HFF-Myc (cell line): ENCODE measurements at regions not wholly inside any gene's neighbourhood (a gene's known extent, or its start where the extent isn't known, plus 50 kb on each side); places are given as distances from the start of the nearest gene placed in this dataset.

Experiments used
- DNase-seq: peaks from one replicate; pipeline ENCODE4 v3.0.0-alpha.2; 2011; ENCODE audit warnings: low read depth; ENCODE audit errors: extremely low read depth
- H3K4me3 ChIP-seq: replicated peaks from 2 replicates; pipeline ENCODE4 v1.5.1; 2011; ENCODE audit warnings: low read depth, mild to moderate bottlenecking, control low read depth, low read length
- TF ChIP-seq, protein P1 (sequence below): IDR thresholded peaks from 2 replicates; pipeline ENCODE4 v1.5.1; 2012; ENCODE audit warnings: mild to moderate bottlenecking, low read depth, low read length, control low read depth; ENCODE audit errors: missing control alignments

GRCh38 chr7:130950054-130950453, 216.0 kb upstream of the KLF14 start:
- H3K4me3 ChIP-seq = no peak overlapping the region
- TF ChIP-seq, protein P1, sequence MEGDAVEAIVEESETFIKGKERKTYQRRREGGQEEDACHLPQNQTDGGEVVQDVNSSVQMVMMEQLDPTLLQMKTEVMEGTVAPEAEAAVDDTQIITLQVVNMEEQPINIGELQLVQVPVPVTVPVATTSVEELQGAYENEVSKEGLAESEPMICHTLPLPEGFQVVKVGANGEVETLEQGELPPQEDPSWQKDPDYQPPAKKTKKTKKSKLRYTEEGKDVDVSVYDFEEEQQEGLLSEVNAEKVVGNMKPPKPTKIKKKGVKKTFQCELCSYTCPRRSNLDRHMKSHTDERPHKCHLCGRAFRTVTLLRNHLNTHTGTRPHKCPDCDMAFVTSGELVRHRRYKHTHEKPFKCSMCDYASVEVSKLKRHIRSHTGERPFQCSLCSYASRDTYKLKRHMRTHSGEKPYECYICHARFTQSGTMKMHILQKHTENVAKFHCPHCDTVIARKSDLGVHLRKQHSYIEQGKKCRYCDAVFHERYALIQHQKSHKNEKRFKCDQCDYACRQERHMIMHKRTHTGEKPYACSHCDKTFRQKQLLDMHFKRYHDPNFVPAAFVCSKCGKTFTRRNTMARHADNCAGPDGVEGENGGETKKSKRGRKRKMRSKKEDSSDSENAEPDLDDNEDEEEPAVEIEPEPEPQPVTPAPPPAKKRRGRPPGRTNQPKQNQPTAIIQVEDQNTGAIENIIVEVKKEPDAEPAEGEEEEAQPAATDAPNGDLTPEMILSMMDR = no peak
- DNase-seq = no peak

DNA sequence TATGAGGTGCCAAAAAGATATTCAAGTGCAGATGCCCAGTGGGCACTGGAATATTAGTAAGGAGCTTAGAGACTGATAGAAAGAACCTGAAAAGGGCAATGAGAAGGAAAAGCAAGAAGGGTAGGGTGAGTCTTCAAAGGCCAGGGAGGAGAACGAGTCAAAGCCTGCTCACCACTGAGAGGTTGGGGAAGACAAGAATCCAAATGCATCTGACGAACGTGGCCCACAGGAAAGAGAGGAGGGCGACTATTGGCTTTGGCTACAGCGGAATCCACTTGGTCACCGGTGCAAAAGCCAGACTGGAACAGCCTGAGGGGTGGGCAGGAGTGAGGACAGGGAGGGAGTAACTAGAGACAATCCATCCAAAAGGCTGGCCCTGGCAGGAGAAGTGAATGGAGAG, 216.7 kb upstream of the KLF14 start:
- DNase-seq = no peak
- H3K4me3 ChIP-seq = no peak overlapping the region
- TF ChIP-seq, protein P1 = no peak

- H3K4me3 ChIP-seq = no peak overlapping the region
- DNase-seq = no peak
- TF ChIP-seq, protein P1 = no peak
Measured at GRCh38 chr7:130951303-130951975, 217.4 kb upstream of the KLF14 start.

- no peak overlapping the region for H3K4me3 ChIP-seq
- DNase-seq = no peak
- TF ChIP-seq, protein P1 = no peak
Measured at GRCh38 chr7:130951976-130952876, 218.2 kb upstream of the KLF14 start.

- TF ChIP-seq, protein P1 = no peak
- DNase-seq = no peak
- H3K4me3 ChIP-seq = no peak overlapping the region
Measured at GRCh38 chr7:130953196-130953595, 219.2 kb upstream of the KLF14 start.

DNA sequence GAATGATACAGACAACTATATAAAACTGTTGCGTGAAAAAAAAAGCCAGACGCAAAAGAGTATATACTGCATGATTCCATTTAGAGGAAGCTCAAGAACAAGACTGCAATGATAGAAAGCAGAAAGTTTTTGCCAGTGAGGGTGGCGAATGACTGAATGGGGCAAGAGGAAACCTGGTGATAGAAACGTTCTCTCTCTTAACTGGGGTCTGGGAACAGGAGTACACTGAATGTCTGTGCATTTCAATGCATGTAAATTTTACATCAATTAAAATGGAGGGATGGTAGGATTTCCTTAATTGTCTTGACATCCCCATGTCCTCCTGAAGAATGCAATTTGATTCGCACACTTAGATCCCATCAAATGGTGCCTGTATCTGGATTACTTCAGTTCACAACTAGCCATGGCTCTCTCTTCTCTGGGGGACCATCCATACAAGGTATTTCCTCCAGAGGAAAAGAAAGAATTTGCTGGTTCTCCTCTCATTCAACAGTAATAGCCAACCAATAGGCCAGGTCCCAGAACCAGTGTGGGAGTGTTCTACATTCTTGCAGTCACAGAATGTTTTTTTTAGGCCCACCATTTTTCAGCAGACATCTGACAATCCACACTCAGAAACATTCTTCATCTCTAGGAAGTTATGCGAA, 221.0 kb upstream of the KLF14 start:
- H3K4me3 ChIP-seq = no peak overlapping the region
- no peak for DNase-seq

More for the DNA sequence above, 221.0 kb upstream of the KLF14 start:
- TF ChIP-seq, protein P1 = no peak
